ENCODE measurements at regions not wholly inside any gene's neighbourhood (a gene's known extent, or its start where the extent isn't known, plus 50 kb on each side); places are given as distances from the start of the nearest gene placed in this dataset.

GRCh38 chr6:74602206-74602605 lies 603.6 kb downstream of the COL12A1 start:
- TF ChIP-seq GATA2 (IDR thresholded peaks at IDR 0.05; ENCODE audit: low read depth, low read length) (no peak), GATA3 (IDR thresholded peaks at IDR 0.05; ENCODE audit: low read depth, low read length) (no peak)

All from SH-SY5Y (cell line).